ENCODE measurements at regions not wholly inside any gene's neighbourhood (a gene's known extent, or its start where the extent isn't known, plus 50 kb on each side); places are given as distances from the start of the nearest gene placed in this dataset.

GRCh38 chr18:78150590-78150989 lies 829.0 kb upstream of the SALL3 start:
- no peak for DNase-seq (ENCODE audit: low read depth, low spot score)

DNA sequence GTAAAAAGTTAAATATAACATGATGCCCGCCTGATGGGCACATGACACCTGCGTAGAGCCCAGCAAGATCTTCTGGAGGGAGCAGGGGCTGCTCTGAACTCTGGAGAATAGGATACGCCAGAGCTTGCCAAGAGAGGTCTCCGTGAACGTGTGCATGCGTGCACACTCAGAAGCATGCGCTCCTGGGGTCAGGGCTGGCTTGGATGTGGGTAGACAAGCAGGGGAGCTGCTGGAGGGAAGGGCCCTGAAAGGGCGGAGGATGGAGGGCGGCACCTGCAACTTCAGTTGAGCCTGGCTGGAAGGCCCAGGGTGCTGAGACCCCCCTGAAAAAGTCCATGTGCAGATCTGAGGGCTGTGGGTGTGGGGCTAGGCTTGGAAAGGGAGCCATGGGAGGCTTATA lies 828.4 kb upstream of the SALL3 start:
- no peak for DNase-seq (ENCODE audit: low read depth, low spot score)

DNA sequence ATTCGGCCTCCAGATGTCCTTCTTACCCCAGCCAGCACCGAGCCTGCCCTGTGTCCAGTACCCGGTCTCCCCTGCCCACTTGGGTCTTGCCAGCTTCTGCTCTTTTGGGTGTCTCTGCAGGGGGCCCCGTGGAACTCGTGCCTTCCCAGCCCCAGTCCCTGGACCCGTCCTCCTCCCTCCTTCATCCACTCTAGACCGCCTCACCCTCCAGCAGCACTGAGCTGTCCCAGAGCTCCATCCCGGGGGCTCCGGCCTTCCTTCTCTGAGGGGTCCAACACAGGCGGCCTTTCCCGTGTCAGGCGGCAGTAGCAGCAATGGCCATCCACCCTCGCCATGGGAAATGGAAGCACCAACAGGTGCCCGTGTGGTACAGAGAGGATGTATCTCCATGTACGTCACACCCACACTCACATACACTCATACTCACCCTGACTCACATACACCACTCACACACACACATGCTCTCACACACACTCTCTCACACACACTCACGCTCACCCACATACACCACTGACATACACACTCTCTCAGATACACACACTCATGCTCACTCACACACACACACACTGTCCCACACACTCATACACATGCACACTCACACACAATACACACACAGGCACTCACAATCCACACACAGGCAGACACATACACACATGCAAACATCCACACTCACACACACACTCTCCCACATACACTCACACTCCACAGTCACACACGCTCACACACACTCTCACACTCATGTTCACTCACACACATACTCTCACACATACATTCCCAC lies 827.5 kb upstream of the SALL3 start:
- no peak for DNase-seq (ENCODE audit: low read depth, low spot score)

DNA sequence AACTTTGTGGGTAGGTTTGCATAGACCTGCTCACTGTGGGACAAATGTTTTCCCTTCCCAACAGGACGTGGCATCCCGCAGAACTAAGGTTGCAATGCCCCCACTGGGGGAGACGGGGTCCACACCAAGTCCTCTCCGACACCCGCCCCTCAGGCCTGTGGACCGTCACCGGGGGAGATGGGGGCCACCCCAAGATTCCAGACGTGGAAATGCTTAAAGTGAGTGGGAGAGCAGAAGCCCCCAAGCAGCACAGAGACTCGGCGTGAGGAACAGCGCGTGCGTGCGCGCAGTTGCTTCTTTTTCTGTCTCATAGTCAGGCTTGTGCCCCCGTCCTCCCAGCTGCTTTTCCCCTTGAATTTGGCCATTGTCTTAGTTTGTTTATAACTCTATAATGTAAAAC lies 826.3 kb upstream of the SALL3 start:
- DNase-seq (ENCODE audit: low read depth, low spot score): no peak

DNA sequence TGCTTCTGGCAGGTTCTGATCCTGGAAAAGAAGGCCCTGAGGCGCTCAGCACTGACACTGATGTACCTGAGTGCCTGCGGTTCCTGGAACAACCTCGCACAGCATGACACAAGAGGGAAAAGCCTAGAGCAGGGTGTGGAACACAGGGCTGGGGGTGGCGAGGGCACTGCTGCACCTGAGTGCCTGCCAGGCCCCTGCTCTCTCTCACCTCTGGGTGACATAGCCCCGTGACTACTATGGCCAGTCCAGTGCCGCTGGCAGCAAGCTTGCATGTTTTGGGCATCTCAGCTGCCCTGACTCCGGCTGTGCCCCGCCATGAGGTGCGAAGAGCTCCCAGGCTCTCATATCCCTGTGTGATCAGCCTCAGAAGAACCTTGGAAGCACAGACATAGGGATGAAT lies 825.2 kb upstream of the SALL3 start:
- no peak for DNase-seq (ENCODE audit: low read depth, low spot score)

DNA sequence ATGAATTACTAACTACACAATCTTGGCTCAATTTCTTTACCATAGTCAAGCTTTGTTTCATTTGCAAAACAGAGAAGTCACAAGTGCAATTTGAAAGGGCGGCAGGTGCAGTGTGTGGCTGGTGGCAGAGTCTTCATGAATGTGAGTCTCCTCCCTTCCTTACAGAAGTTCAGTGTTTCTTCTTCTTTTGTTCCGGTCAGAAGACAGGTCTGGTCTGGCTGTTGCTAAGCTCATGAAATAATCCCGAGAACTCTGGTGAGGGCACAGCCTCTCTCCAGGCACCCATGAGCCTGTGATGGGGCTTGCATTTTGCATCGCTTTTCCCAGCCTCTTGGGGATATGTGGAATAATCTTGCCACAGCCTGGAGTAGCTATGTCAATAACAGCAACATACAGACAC lies 824.8 kb upstream of the SALL3 start:
- no peak for DNase-seq (ENCODE audit: low read depth, low spot score)

DNA sequence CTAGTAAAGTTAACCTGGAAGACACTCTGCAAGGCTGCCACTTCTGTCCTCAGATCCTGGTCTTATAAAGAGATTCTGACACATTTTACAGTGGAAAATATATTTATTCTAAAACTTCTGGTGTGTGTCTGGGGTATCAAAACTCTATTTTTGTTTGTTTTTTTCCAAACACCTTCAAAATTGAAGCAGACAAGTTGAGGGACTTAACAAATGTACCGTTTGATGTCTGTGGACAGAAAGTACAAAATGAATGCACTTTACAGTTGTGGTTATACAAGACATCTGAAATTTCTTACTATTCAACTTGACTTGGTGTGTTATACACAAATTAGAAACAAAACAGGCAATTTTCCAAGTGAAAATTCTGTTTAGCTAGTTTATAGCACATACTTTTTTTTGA lies 823.2 kb upstream of the SALL3 start:
- no peak for DNase-seq (ENCODE audit: low read depth, low spot score)

GRCh38 chr18:78158943-78159342 lies 820.7 kb upstream of the SALL3 start:
- DNase-seq (ENCODE audit: low read depth, low spot score): no peak

DNA sequence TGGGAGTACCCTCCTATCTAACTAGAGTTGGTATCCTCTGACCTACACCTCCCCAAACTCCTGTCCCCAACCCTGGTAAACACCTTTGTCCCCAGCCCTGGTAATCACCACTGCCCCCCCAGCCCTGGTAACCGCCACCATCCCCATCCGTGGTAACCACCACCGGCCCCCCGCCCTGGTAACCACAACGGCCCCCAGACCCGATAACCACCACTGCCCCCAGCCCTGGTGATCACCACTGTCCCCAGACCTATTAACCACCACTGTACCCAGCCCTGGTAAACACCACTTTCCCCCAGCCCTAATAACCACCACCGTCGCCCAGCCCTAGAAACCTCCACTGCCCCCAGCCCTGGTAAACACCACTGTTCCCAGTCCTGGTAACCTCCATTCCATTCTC lies 820.2 kb upstream of the SALL3 start:
- DNase-seq (ENCODE audit: low read depth, low spot score): no peak

DNA sequence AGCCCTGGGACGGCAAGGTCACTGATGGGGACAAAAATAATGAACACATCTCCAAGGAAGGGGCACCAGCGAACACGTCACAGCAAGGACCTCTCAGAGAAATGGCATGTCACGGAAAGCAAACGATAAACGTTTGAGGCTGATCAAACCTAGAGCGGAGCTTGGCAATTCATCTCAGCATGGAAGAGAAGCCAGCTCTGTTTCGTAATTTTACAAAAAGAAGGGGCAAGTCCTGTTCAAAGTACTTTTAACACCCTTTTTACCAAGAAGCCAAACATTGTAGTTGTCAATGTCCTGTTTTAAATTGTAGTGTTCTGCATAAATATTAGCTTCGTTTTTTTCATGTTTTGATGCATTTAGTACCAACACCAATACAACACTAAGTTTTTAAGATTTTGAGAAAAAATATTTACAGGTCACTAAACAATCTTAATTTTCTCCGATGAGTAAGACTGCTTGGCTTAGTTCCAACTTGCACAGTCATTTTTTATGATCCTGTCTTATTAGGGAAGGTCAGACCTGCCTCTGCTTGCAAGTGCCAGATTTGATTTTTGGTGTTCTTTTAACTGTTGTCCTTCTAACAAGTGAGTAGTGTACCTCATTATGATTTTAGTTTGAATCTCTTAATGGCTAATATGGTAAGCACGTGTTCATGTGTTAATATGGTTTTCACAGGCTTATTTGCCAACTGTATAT lies 818.5 kb upstream of the SALL3 start:
- DNase-seq (ENCODE audit: low read depth, low spot score): no peak

DNA sequence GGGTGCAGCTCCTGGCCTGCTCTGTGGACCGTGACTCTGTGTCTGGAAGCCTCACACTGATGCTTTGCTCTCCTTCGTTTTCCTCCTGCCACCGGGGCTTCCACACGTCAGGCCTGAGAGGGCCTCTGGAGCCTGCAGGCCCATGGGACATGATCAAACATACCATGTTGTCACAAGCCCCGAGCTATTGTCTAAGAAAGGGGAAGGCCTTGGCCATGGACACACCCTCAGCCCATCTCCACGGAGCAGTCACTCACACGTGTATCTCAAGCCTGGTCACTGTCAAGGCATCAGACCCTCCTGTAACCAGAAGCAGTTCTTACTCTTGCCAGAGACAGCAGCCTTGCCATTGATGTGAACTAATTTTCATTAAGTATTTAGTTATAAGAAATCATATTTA lies 814.1 kb upstream of the SALL3 start:
- DNase-seq (ENCODE audit: low read depth, low spot score): no peak

- DNase-seq (ENCODE audit: low read depth, low spot score): no peak
Measured at GRCh38 chr18:78168526-78168925, 811.1 kb upstream of the SALL3 start.

GRCh38 chr18:78169174-78169864 lies 810.3 kb upstream of the SALL3 start:
- no peak for DNase-seq (ENCODE audit: low read depth, low spot score)

DNA sequence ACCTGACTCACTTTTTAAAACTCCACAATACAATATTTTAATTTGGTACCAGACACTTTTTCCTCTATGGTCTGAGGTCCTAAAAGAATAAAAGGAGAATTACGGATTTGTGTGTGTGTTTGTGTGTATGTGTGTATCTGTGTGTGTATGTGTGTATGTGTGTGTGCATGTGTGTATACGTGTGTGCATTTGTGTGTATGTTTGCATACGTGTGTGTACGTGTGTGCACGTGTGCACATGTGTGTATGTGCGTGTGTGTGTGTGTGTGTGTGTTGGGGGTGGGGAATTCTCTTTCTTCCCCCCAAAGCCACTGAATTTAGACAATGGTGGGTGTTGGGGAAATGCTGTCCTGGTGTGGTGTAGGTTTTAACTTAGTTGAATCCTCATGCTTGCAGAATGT lies 807.7 kb upstream of the SALL3 start:
- no peak for DNase-seq (ENCODE audit: low read depth, low spot score)

DNA sequence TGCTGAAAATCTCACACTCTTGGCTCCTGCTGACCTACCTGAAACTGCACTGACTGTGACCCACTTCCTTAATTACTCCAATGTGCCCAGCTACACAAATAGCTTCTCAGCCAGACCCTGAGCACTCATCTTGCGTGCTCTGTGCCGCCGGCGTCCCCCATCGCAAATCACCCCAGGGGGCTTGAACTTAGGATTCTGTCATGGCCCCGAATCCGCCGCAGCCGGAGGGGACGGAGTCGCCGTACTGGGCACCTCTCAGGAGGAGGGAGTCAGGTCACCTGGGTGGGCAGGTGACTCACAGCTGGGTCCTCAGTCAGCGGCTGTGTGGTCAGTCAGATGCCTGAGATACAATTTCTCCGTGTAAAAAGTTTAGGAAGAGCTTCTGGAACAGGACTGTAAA lies 804.9 kb upstream of the SALL3 start:
- DNase-seq (ENCODE audit: low read depth, low spot score): no peak

DNA sequence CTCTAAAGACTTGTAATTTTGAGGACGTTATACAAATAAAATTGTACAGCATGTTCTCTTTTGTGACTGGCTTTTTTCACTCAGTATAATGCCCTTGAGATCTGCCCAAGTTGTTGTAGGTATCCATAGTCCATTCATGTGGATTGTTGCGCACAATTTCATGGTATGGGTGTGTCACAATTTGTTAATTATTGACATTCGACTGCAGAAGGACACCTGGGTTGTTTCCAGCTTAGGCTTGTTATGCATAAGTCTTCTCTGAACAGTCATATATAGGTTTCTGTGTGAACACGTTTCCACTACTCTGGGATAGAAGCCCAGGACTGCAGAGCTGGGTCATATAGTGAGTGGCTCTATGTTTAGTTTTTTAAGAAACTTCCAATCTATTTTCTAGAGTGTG lies 800.8 kb upstream of the SALL3 start:
- no peak for DNase-seq (ENCODE audit: low read depth, low spot score)

GRCh38 chr18:78180741-78181140 lies 798.9 kb upstream of the SALL3 start:
- no peak for DNase-seq (ENCODE audit: low read depth, low spot score)

- DNase-seq (ENCODE audit: low read depth, low spot score): no peak
Measured at GRCh38 chr18:78183815-78184214, 795.8 kb upstream of the SALL3 start.

DNA sequence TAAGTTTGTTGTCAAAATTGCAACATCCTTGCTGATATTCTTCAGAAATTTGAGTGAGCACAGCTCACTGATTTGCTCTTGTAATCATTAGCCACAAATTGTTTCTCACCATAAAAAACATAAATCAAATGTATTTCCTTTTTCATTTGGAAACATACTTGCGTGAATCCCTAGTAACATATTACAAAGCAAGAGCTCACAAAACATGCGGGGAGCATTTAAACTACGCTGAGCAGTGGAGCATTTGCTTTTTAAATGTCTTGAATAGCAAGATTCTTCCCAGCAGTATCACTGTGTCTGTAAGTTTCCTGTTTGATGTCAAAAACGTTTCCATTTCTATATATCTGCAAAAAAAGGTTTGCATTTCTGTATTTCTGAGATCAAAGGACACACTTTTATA lies 788.3 kb upstream of the SALL3 start:
- no peak for DNase-seq (ENCODE audit: low read depth, low spot score)

GRCh38 chr18:78192054-78192453 lies 787.6 kb upstream of the SALL3 start:
- no peak for DNase-seq (ENCODE audit: low read depth, low spot score)

GRCh38 chr18:78196280-78196679 lies 783.3 kb upstream of the SALL3 start:
- DNase-seq (ENCODE audit: low read depth, low spot score): no peak

GRCh38 chr18:78199002-78199401 lies 780.6 kb upstream of the SALL3 start:
- DNase-seq (ENCODE audit: low read depth, low spot score): no peak

DNA sequence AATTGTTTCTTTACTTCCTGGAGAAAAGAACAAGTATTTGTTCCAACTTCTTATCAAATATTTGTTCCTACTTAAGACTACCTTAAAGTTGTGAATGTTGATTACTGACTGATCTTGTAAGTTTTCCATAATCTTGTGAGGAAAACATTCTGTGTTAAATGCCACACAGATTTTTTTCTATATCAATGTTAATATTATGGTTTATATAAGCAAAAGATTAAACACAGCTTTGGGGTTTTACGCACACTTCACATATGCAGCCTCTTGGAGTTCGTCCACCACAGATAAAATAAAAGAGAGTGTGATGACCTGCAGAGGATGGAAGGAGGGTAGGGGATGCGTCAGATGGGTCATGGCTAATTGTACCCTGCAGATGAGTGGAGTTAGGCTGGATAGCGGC lies 780.0 kb upstream of the SALL3 start:
- DNase-seq (ENCODE audit: low read depth, low spot score): no peak

Data from iPS DF 19.7 (cell line).